Sigmoid colon (tissue), 3 donors: ENCODE measurements at regions not wholly inside any gene's neighbourhood (a gene's known extent, or its start where the extent isn't known, plus 50 kb on each side); places are given as distances from the start of the nearest gene placed in this dataset.

Source experiments
- CTCF ChIP-seq, 4 experiments: fragments of 450-650 bp in 3 of 4; fragments of 200-600 bp in 1 of 4; IDR thresholded peaks; one replicate each; pipeline ENCODE4 v1.5.1; 2016 to 2019; ENCODE audit warnings: antibody characterized with exemption in 4 of 4, mild to moderate bottlenecking in 3 of 4, moderate library complexity in 2 of 4
- POLR2A ChIP-seq, 2 donors: fragments of 450-650 bp; IDR thresholded peaks; one replicate each; pipeline ENCODE4 v1.6.1; 2016; ENCODE audit warnings: antibody characterized with exemption in 2 of 2, mild to moderate bottlenecking in 2 of 2, moderate library complexity in 2 of 2

- TF ChIP-seq CTCF (IDR thresholded peaks at IDR 0.05) (no peak), POLR2A (IDR thresholded peaks at IDR 0.05) (no peak)
Measured at GRCh38 chr4:181604546-181604945, 638.7 kb upstream of the TENM3 start.
